ENCODE measurements at regions not wholly inside any gene's neighbourhood (a gene's known extent, or its start where the extent isn't known, plus 50 kb on each side); places are given as distances from the start of the nearest gene placed in this dataset.
"Not testable (repeated sequence)": the region's sequence is repeated elsewhere in the genome, so short reads cannot be mapped to it uniquely, and the experiment has no call there.

- ChIA-PET CTCF (no interaction called here), POLR2A (no interaction called here)
- H3K4me3 ChIP-seq (ENCODE audit: low read depth, low read length), result no peak overlapping the region
- Mint-ChIP-seq H3K27me3 (ENCODE audit: insufficient read depth, unreplicated experiment) (no peaks in the 10 kb centered on the region), H3K27ac (ENCODE audit: unreplicated experiment) (no peak overlapping the region), H3K4me3 (ENCODE audit: unreplicated experiment) (no peak overlapping the region), H3K36me3 (ENCODE audit: insufficient read depth, unreplicated experiment) (no peaks in the 10 kb centered on the region), H3K4me1 (ENCODE audit: low read depth, unreplicated experiment) (no peaks in the 10 kb centered on the region), H3K9me3 (ENCODE audit: unreplicated experiment) (no peaks in the 10 kb centered on the region)
- no peak for TF ChIP-seq CTCF (IDR thresholded peaks at IDR 0.05; ENCODE audit: insufficient read depth in 1 of 2, low read depth in 1 of 2, low read length in 1 of 2, severe bottlenecking in 1 of 2, unreplicated experiment in 1 of 2)
- no peaks in the 10 kb centered on the region for H3K36me3 ChIP-seq (ENCODE audit: control insufficient read depth, insufficient read depth, low read length)
- intact Hi-C loops (cut with micrococcal nuclease; ENCODE audit: unreplicated experiment), result no loop called here
- BruUV-seq (replicated peaks), result no TSS peak
- no peaks in the 10 kb centered on the region; the same call in 1 of the 2 replicates for H3K9me3 ChIP-seq
- no peak for DNase-seq
- no peaks in the 10 kb centered on the region for H3K4me1 ChIP-seq
- H3K27me3 ChIP-seq (replicated peaks; ENCODE audit: control insufficient read depth, insufficient read depth, low read length), result no peaks in the 10 kb centered on the region
These were observed 699.0 kb downstream of the BRINP1 start for GRCh38 chr9:118670011-118670953.

GRCh38 chr9:118674942-118675341, 694.3 kb downstream of the BRINP1 start:
- Histone ChIP-seq H3K27me3 (replicated peaks; ENCODE audit: control insufficient read depth, insufficient read depth, low read length) (no peaks in the 10 kb centered on the region), H3K4me3 (ENCODE audit: low read depth, low read length) (no peak overlapping the region), H3K9me3 (no peaks in the 10 kb centered on the region), H3K36me3 (ENCODE audit: control insufficient read depth, insufficient read depth, low read length) (no peaks in the 10 kb centered on the region), H3K4me1 (no peaks in the 10 kb centered on the region)
- Mint-ChIP-seq H3K9me3 (ENCODE audit: unreplicated experiment) (no peaks in the 10 kb centered on the region), H3K27ac (ENCODE audit: unreplicated experiment) (no peak overlapping the region), H3K27me3 (ENCODE audit: insufficient read depth, unreplicated experiment) (no peaks in the 10 kb centered on the region), H3K4me3 (ENCODE audit: unreplicated experiment) (no peak overlapping the region), H3K36me3 (ENCODE audit: insufficient read depth, unreplicated experiment) (no peaks in the 10 kb centered on the region), H3K4me1 (ENCODE audit: low read depth, unreplicated experiment) (no peaks in the 10 kb centered on the region)
- POLR2A ChIA-PET, result no interaction called here
- CTCF ChIA-PET, result no interaction called here
- intact Hi-C loops (cut with micrococcal nuclease; ENCODE audit: unreplicated experiment), result no loop called here
- no TSS peak for BruUV-seq (replicated peaks)
- DNase-seq, result no peak
- TF ChIP-seq CTCF (IDR thresholded peaks at IDR 0.05; ENCODE audit: insufficient read depth in 1 of 2, low read depth in 1 of 2, low read length in 1 of 2, severe bottlenecking in 1 of 2, unreplicated experiment in 1 of 2), result no peak

GRCh38 chr9:118677936-118678653, 691.1 kb downstream of the BRINP1 start:
- H3K4me1 ChIP-seq; CTCF ChIA-PET; BruUV-seq (replicated peaks); intact Hi-C loops (cut with micrococcal nuclease; ENCODE audit: unreplicated experiment); H3K4me1 Mint-ChIP-seq (ENCODE audit: low read depth, unreplicated experiment); H3K9me3 Mint-ChIP-seq (ENCODE audit: unreplicated experiment); H3K4me3 ChIP-seq (ENCODE audit: low read depth, low read length); H3K9me3 ChIP-seq; H3K36me3 Mint-ChIP-seq (ENCODE audit: insufficient read depth, unreplicated experiment); DNase-seq; H3K27me3 ChIP-seq (replicated peaks; ENCODE audit: control insufficient read depth, insufficient read depth, low read length); POLR2A ChIA-PET; H3K27me3 Mint-ChIP-seq (ENCODE audit: insufficient read depth, unreplicated experiment); H3K27ac Mint-ChIP-seq (ENCODE audit: unreplicated experiment); H3K36me3 ChIP-seq (ENCODE audit: control insufficient read depth, insufficient read depth, low read length); H3K4me3 Mint-ChIP-seq (ENCODE audit: unreplicated experiment): not testable (repeated sequence)

Data from Caco-2 (cell line).